ENCODE measurements at regions not wholly inside any gene's neighbourhood (a gene's known extent, or its start where the extent isn't known, plus 50 kb on each side); places are given as distances from the start of the nearest gene placed in this dataset.

DNA sequence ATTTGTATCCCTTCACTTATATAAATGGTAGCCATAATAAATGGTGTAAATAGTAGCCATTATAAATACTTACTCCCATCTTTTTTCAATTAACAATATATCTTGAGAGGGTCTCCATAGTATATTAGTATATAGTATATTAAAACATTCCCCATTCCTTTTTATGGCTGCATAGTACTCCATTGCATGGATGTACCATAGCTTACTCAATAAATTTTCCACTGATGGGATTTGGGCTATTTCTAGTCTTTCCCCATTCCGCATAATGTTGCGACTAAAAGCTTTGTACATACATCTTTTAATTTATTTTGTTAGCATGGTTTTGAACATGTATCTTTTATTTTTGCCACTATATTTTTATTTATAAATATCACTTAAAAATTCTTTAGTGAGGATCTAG lies 366.3 kb downstream of the IL20RB start:
- TF ChIP-seq HDAC2 (IDR thresholded peaks at IDR 0.05) = no peak
- TF ChIP-seq, protein P1, sequence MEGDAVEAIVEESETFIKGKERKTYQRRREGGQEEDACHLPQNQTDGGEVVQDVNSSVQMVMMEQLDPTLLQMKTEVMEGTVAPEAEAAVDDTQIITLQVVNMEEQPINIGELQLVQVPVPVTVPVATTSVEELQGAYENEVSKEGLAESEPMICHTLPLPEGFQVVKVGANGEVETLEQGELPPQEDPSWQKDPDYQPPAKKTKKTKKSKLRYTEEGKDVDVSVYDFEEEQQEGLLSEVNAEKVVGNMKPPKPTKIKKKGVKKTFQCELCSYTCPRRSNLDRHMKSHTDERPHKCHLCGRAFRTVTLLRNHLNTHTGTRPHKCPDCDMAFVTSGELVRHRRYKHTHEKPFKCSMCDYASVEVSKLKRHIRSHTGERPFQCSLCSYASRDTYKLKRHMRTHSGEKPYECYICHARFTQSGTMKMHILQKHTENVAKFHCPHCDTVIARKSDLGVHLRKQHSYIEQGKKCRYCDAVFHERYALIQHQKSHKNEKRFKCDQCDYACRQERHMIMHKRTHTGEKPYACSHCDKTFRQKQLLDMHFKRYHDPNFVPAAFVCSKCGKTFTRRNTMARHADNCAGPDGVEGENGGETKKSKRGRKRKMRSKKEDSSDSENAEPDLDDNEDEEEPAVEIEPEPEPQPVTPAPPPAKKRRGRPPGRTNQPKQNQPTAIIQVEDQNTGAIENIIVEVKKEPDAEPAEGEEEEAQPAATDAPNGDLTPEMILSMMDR (IDR thresholded peaks at IDR 0.05) = no peak
- no peak for TF ChIP-seq MAFK (IDR thresholded peaks at IDR 0.05; ENCODE audit: partially characterized antibody)
- TF ChIP-seq SREBF2 (IDR thresholded peaks at IDR 0.05) = no peak
- TF ChIP-seq CEBPB (IDR thresholded peaks at IDR 0.05) = no peak
- no peak for TF ChIP-seq POLR2A (IDR thresholded peaks at IDR 0.05; ENCODE audit: low read length)
- TF ChIP-seq EP300 (IDR thresholded peaks at IDR 0.05) = no peak
- TF ChIP-seq FOSL2 (IDR thresholded peaks at IDR 0.05) = no peak
- TF ChIP-seq FOSL2 (CRISPR knock-in tag; IDR thresholded peaks at IDR 0.05) = no peak
- TF ChIP-seq, protein P2, sequence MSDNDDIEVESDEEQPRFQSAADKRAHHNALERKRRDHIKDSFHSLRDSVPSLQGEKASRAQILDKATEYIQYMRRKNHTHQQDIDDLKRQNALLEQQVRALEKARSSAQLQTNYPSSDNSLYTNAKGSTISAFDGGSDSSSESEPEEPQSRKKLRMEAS (IDR thresholded peaks at IDR 0.05) = no peak
- no peak for TF ChIP-seq HOXA7 (CRISPR knock-in tag; IDR thresholded peaks at IDR 0.05)
- TF ChIP-seq RFX5 (IDR thresholded peaks at IDR 0.05) = no peak

Data from A549 (cell line).